ENCODE measurements at regions not wholly inside any gene's neighbourhood (a gene's known extent, or its start where the extent isn't known, plus 50 kb on each side); places are given as distances from the start of the nearest gene placed in this dataset.
A peak's percentile ranks its signal among the peaks of the same experiment; 100 is the strongest.

DNA sequence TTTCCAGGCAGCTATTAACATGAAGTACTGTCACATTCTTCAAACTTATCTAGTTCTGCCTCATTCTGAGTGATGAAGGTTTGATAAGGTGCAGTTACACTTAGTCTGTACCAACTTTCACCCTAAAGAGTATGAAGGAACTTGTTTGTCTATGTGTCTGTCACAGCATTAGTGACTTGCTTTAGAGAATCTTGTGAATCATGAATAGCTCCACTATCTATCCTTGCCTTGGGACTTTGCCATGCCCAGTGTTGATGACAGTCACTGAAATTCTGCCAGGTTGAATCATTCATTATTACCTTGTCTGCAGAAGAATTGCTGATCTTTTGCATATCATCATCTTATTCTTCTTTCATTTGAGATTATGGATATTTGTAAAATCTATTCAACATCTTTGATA, 50.9 kb upstream of the A1CF start:
- ChIA-PET POLR2A (no interaction called here), CTCF (interaction anchor here (1.7 to 1.8 kb wide), 2 partner anchors 11 to 1280 kb away, joined by 4 to 5 read pairs; no protein-coding TSS in a partner anchor)
- no peak overlapping the region for H3K4me3 ChIP-seq (ENCODE audit: low read depth, low read length)
- DNase-seq (ENCODE audit: low read depth, low spot score): no peak
- no peak for TF ChIP-seq CTCF (IDR thresholded peaks at IDR 0.05; ENCODE audit: insufficient read depth, low read length, missing control alignments)

GRCh38 chr10:50937230-50937907, 51.9 kb upstream of the A1CF start:
- CTCF ChIA-PET: interaction anchor here (0.6 to 1.8 kb wide), 9 partner anchors 10 to 1279 kb away, joined by 3 to 6 read pairs (median 3); no protein-coding TSS in a partner anchor
- no peak overlapping the region for H3K4me3 ChIP-seq (ENCODE audit: low read depth, low read length)
- no peak for DNase-seq (ENCODE audit: low read depth, low spot score)
- peak; percentile 63 for TF ChIP-seq CTCF (IDR thresholded peaks at IDR 0.05; ENCODE audit: insufficient read depth, low read length, missing control alignments)
- POLR2A ChIA-PET: no interaction called here

DNA sequence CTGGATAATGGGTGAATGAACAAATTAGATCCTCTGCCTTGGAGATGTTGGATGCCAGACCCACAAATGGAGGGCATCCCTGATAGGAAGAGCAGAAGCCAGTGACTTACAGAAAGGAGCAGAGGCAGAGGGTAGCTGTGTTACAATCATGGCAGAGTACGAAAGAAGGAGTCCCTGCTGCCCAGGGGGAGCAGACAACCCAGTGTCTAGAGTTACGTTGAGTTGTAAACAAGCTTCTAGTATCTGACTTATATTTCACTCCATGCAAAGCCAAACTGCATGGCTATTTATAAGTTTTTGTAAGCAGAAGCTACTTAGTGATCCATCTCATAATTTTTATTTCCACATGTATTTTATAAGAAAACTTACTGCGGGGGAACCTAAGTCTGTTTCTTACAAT, 56.2 kb upstream of the A1CF start:
- ChIA-PET CTCF (no interaction called here), POLR2A (no interaction called here)
- no peak for DNase-seq (ENCODE audit: low read depth, low spot score)
- no peak overlapping the region for H3K4me3 ChIP-seq (ENCODE audit: low read depth, low read length)
- no peak for TF ChIP-seq CTCF (IDR thresholded peaks at IDR 0.05; ENCODE audit: insufficient read depth, low read length, missing control alignments)

DNA sequence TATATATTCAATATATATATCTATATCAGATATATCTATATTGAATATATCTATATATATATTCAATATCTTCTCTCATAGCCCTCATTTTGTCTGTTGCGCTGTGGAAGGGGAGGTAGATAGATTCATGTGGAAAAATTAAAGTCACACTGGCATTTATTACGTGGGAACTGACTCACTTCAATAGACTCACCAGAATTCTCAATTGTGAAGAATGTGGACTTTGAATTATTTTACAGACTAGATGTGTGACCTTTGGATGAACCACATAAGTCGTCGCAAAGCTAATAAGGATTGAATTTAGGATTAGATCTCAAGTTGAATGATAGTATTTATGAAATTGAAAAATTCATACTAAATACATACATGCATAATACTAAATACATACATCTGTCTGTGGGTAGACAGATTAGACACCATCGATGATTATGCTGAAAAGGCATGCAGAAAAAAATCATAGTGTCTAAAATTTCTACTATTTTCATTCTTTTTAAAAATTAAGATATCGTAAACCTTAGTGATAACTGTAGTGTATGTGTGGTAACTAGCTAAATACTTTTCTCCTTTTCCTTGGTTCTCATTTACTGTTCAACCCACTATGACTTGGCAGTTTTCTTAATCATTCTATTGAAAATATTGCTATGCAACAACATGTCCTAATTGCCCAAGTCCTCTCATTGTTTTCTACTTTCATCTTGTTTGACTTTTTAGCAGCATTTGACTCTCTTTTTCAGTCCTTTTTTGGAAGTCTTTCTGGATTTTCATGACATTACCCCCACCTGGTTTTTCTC, 61.8 kb upstream of the A1CF start:
- ChIA-PET POLR2A (no interaction called here), CTCF (interaction anchor here (1.0 kb wide), 1 partner anchor 9 kb away, joined by 3 read pairs; no protein-coding TSS in a partner anchor)
- DNase-seq (ENCODE audit: low read depth, low spot score): no peak
- TF ChIP-seq CTCF (IDR thresholded peaks at IDR 0.05; ENCODE audit: insufficient read depth, low read length, missing control alignments): no peak
- no peak overlapping the region for H3K4me3 ChIP-seq (ENCODE audit: low read depth, low read length)

DNA sequence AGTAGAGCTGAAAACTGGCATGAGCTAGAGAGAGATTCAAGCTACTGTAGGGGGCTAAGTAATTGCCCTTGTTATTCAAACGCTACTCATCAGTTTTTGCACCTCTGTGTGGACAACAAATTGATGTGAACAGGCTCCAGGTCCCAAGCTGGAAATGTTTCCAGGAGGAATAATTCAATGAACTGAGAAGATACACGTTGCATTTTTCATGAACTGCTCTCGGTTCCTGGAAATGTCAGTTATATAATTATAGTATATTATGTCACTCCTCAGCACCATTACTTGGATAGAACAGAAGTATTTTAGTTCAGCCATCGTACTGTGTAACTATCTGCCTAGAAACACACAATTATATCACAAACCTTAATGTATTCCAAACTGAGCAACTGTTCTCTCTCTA, 65.9 kb upstream of the A1CF start:
- no peak overlapping the region for H3K4me3 ChIP-seq (ENCODE audit: low read depth, low read length)
- CTCF ChIA-PET: no interaction called here
- POLR2A ChIA-PET: no interaction called here

More for the DNA sequence above, 65.9 kb upstream of the A1CF start:
- no peak for DNase-seq (ENCODE audit: low read depth, low spot score)
- no peak for TF ChIP-seq CTCF (IDR thresholded peaks at IDR 0.05; ENCODE audit: insufficient read depth, low read length, missing control alignments)

Data from AG04449 (cell line).